Germinal center (tissue), 1 donor: ENCODE measurements at regions not wholly inside any gene's neighbourhood (a gene's known extent, or its start where the extent isn't known, plus 50 kb on each side); places are given as distances from the start of the nearest gene placed in this dataset.
"Not testable (repeated sequence)": the region's sequence is repeated elsewhere in the genome, so short reads cannot be mapped to it uniquely, and the experiment has no call there.

Experiments used
- DNase-seq: peaks from one replicate; pipeline ENCODE4 v3.0.0; 2012; ENCODE audit warnings: mixed read lengths, low spot score

DNA sequence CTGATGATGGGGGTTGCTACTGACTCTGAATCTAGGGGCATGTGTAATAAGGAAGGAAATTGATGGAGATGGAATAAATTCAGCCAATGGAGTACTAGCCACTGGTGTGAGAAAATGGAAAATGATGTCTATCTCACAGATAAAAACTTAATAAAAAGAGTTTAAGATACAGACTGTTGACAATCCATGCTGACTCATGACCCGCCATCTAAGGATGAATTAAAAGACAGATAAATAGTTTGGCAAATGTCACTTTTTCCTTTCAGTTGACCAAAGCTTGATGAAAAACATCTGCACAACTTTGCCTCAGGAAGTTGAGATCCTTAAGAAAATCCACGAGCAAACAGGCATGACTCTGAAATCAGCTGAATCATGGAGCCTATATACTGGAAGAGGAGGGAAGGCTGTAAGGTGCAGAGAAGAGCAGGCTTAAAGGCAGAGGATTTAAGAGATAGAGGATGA, 82.6 kb upstream of the BMP5 start:
- no peak for DNase-seq

DNA sequence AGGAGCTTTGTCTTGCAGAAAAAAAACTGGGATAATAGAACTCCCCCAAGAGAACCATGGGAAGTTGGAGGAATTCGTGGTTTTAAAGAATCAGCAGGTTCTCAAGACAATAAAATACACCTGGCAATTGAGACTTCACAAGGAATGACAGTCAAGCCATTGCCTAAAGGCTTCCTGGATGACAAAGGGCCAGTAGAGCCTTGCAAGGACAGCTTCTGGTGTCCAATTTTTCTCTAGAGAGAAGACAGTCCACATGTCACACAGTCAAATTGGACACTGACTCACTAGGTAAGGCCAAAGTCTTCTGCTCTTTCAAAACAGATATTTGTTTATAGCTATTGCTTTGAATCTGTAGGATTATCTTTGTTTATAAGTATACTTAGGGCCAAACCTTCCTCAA, 80.3 kb upstream of the BMP5 start:
- no peak for DNase-seq

DNA sequence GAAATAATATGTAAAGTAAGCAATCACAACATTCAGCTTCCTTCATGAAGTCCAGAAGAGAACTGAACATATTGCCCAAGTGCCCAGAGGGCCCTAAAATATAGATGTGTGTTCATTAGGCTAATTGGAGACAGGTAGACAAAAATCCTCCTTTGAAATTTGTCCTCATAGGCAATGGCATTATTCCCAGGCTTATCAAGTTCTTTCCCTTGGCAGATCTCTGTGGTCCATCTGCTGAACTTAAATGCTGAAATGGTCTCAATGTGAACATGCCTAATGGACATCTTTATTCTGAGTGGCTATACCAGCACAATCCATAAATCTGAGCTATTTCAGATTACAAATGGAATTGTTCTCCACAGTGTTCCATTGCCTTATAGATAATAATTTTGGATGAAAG, 79.0 kb upstream of the BMP5 start:
- no peak for DNase-seq

DNA sequence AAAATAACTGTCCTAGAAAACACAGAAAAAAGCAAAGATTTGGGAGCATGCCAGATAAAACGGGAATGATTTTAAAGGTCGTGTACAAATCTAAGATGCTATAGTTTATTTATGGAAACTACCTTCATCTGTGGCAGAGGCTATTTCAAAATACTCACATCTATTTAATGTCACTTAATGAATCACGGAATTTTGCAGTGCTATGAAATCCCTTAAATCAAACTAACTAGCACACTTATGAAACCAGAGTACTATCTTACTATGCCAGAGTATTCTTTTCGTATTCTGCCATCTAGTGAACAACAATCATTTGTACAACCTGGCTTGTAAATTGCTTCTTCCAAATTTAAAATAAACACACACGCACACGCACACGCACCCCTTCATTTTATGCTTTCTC, 77.9 kb upstream of the BMP5 start:
- DNase-seq = no peak

DNA sequence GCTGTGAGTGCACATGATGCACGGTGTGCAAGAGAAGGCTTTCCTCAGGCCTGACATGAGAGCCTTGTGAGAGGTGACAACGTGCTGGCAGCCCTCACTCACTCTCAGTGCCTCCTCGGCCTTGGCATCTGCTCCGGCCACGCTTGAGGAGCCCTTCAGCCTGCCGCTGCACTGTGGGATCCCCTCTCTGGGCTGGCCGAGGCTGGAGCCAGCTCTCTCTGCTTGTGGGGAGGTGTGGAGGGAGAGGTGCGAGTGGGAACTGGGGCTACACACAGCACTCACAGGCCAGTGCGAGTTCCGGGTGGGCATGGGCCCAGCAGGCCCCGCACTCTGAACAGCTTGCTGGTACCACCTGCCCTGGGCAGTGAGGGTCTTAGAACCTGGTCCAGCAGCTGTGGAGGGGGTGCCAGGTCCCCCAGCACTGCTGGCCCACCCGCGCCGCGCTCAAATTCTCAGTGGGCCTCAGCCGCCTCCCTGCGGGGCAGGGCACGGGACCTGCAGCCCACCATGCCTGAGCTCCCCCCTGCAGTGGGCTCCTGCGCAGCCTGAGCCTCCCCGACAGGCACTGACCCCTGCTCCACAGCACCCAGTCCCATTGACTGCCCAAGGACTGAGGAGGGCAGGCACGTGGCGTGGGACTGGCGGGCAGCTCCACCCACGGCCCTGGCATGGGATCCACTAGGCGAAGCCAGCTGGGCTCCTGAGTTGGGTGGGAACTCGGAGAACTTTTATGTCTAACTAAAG, 74.9 kb upstream of the BMP5 start:
- DNase-seq = no peak

DNA sequence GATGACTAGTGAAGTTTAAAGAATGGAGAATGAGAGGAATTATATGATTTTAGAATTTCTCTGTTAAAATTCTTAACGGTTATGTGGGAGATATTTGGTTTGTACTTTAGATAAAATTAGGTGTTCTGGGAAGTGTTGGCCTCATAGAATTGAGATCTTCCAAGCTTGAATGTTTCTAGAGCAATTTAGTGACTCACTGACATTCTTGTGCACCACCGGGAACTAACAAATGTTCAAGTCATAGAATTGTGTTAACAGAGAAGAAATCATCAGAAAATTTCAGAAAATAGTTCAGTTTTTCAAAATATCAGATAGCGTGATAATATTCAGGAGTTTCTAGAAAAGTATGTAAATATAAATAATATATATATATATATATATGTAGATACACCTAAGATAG, 67.9 kb upstream of the BMP5 start:
- DNase-seq = no peak

DNA sequence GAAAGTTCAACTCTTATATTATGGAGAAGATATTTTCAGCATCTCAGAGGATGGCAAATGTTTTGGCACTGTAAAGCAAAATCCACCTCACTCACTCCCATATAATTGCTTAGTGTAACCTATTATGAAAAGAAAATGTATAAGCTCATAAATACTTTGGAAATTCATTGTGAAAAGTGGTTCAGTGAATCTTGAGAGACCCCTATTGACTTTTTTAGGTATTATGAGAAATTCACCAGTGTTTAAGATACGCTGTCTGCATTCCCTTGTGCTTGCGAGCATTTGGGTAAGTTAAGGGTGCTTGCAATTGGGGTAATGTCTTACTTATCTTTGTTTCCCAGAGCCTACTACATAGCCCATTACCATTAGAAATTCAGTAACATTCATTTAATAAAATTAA, 66.3 kb upstream of the BMP5 start:
- no peak for DNase-seq

DNA sequence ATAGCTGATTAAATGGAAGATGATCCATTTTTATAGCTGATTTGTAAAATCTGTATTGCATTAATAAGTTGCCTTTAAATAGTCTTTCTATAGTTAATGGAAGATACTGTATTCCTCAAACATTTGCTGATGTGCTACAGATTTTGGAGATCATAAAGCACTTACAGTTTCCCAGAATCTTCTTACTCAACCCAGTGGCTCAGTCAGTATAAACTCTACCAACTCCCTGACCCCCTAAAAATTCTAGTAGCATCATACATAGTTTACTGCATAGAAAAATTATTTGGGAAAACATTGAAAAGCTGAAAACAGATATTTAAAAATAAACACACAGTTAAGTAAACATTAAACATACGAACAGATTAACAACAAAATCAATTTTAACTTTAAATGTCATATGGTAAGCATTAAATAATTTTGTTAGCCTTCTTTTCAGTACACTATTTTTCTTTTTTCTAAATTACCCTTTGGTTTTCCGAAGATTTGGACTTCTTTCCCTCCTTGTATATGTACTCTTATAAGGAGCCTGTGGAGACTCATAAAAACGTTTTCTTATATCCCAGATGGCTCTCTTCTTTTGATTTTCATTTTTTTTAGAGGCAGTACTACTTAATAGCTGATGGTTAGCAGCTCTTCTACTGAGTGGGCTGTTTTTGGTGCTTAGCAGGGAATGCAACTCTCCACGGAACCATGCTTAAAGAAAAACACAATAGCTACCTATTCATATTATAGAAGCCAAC, 62.7 kb upstream of the BMP5 start:
- DNase-seq = no peak

DNA sequence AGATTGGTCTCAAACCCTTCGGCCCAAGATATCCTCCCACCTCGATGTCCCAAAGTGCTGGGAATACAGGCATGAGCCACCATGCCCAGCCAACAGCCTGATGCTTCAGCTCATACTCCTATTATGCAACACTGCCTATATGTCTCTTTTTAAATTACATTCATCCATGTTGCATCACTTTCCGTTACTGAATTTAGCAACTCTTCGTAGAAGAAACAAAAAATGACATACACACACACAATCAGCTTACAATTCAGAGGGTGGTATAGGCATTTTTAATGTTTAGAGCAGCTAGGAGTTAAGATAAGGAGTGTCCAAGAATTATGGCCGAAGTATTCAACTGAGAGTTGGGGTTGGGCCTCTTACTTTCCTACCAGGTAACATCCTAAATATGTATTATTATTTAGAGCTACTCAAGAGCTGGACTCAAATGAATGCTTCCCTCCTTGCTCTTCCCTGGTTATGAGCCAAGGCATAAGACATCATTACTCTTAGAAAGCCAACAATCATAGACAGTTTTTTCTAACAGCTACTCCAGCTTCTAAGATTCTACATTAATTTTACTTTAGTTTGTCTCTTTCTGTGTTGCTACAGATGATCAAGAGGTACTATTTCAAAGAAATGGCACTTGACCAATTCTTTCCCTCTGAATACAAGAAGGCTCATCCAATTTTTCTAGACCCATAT, 62.0 kb upstream of the BMP5 start:
- DNase-seq = no peak

DNA sequence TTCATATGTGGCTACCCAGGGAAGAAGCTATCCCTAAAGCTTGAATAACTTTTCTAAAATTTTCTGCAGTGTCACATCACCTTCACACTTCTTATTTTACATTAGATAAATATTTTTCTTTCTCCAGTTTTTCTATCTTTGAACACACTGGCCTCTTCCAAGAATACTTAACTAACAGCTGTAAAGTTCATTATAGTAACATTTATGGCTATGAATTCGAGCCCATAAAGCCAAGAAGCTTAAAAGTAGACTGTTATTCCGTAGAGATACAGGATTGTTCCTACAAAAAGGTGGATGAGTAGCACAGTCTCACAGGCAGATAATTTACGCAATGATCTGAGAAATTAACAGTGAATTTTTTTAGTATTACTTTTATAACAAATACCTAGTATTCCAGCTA, 55.7 kb upstream of the BMP5 start:
- no peak for DNase-seq

DNA sequence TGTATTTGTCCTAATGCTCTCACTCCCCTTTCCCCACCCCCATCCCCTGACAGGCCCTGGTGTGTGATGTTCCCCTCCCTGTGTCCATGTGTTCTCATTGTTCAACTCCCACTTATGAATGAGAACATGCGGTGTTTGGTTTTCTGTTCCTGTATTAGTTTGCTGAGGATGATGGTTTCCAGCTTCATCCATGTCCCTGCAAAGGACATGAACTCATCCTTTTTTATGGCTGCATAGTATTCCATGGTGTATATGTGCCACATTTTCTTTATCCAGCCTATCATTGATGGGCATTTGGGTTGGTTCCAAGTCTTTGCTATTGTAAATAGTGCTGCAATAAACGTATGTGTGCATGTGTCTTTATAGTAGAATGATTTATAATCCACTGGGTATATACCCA, 52.3 kb upstream of the BMP5 start:
- not testable (repeated sequence) for DNase-seq

DNA sequence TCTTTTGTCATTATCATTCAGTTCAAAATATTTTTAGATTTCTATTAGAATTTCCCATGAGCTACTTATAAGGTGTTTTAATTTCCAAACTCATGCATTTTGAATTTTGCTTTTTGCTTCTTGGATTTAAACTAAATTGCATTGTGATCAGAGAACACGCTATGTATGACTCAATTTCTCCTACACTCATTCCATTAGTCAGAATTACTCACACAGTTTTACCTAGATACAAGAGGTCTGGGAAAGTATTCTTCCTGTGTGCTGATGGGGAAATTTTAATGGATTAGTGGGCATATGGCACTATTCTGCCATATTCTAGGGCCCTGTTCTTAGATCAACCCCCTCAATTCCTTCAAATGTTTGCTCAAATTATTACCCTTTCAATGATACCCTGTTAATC, 49.9 kb upstream of the BMP5 start:
- DNase-seq = no peak
